HCT116 (cell line): ENCODE measurements at regions not wholly inside any gene's neighbourhood (a gene's known extent, or its start where the extent isn't known, plus 50 kb on each side); places are given as distances from the start of the nearest gene placed in this dataset.

Experiments
- ATAC-seq: fragments of 200-7000 bp; cut with Tn5 transposase; 2 replicates; pipeline ENCODE4 v1.9.1; 2020; ENCODE audit warnings: mild to moderate bottlenecking, moderate library complexity
- BruUV-seq: library from RNA; stranded (reverse); fragments of 400-500 nt; replicated peaks from 2 replicates; lab custom pipeline; 2021; lab: Mats Ljungman, UMichigan
- CTCF ChIA-PET: fragments of 300-600 bp; sonication (Branson Sonifier 250); formaldehyde crosslinking; loops from one replicate; lab custom pipeline; 2021; ENCODE audit warnings: antibody characterized with exemption; lab: Charles Lee
- POLR2A ChIA-PET: fragments of 300-600, 350-600 bp; sonication (Branson Sonifier 250); formaldehyde crosslinking; loops from one replicate; lab custom pipeline; 2021; ENCODE audit warnings: antibody characterized with exemption; lab: Charles Lee
- RAD21 ChIA-PET, 2 experiments: fragments of 300-600 bp; sonication (Branson Sonifier 250); formaldehyde crosslinking; loops; one replicate each; lab custom pipeline; 2023; ENCODE audit warnings: low total read pairs in 2 of 2; ENCODE audit not compliant: uncharacterized antibody in 2 of 2, unreplicated experiment in 2 of 2, low non-redundant PET in 1 of 2; lab: Charles Lee
- DNase-seq: peaks from one replicate; pipeline ENCODE4 v3.0.0-alpha.2; 2010; ENCODE audit warnings: low read depth, low spot score
- H2AFZ ChIP-seq: fragments of 200-600 bp; shearing (Covaris generic), sonication (generic); 2 replicates; pipeline ENCODE4 v1.6.1; 2017; ENCODE audit warnings: low read depth, mixed run types, mixed read lengths, antibody characterized with exemption, low read length; ENCODE audit not compliant: poor library complexity, severe bottlenecking
- H3K27ac ChIP-seq: 2 replicates; pipeline ENCODE4 v1.5.1; 2012; ENCODE audit warnings: low read depth, low read length
- H3K27me3 ChIP-seq: fragments of 200-600 bp; sonication (generic); 2 replicates; pipeline ENCODE4 v1.6.1; 2016; ENCODE audit warnings: mixed run types, low read length, mixed read lengths; ENCODE audit not compliant: insufficient read depth
- H3K36me3 ChIP-seq, 2 experiments: fragments of 200-500 bp in 1 of 2; fragments of 200-600 bp in 1 of 2; sonication (Bioruptor generic) in 1 of 2; sonication (generic) in 1 of 2; 2 replicates each; pipeline versions ENCODE4 v1.5.1 to v1.6.1; 2014 to 2016; ENCODE audit warnings: low read length in 2 of 2, inconsistent platforms in 1 of 2, mixed read lengths in 1 of 2, mixed run types in 1 of 2; ENCODE audit not compliant: insufficient read depth in 2 of 2, control insufficient read depth in 1 of 2
- H3K4me1 ChIP-seq, 2 experiments: fragments of 200-600 bp in 1 of 2; sonication (generic) in 1 of 2; 2 replicates each; pipeline versions ENCODE4 v1.5.1 to v1.6.1; 2012 to 2017; ENCODE audit warnings: low read length in 2 of 2, inconsistent platforms in 1 of 2, mild to moderate bottlenecking in 1 of 2, mixed read lengths in 1 of 2, mixed run types in 1 of 2, moderate library complexity in 1 of 2; ENCODE audit not compliant: insufficient read depth in 2 of 2, control insufficient read depth in 1 of 2
- H3K4me2 ChIP-seq: fragments of 200-600 bp; sonication (generic); 2 replicates; pipeline ENCODE4 v1.6.1; 2017; ENCODE audit warnings: mixed run types, low read length, mixed read lengths
- H3K4me3 ChIP-seq, 2 experiments: fragments of 200-600 bp in 1 of 2; sonication (generic) in 1 of 2; replicated peaks in 1 of 2; 2 replicates each; pipeline ENCODE4 v1.5.1; 2011 to 2016; ENCODE audit warnings: low read length in 2 of 2, control low read depth in 1 of 2, low read depth in 1 of 2, mild to moderate bottlenecking in 1 of 2, mixed read lengths in 1 of 2, mixed run types in 1 of 2
- H3K79me2 ChIP-seq: fragments of 200-600 bp; sonication (generic); 2 replicates; pipeline ENCODE4 v1.6.1; 2017; ENCODE audit warnings: mild to moderate bottlenecking, mixed run types, low read length, moderate library complexity, mixed read lengths; ENCODE audit not compliant: insufficient read depth
- H3K9ac ChIP-seq: fragments of 200-600 bp; sonication (generic); 2 replicates; pipeline ENCODE4 v1.6.1; 2016; ENCODE audit warnings: low read length, mixed read lengths
- H3K9me2 ChIP-seq: fragments of 200-600 bp; sonication (generic), shearing (Covaris generic); 2 replicates; pipeline ENCODE4 v1.6.1; 2017; ENCODE audit warnings: mixed run types, mild to moderate bottlenecking, moderate library complexity; ENCODE audit not compliant: insufficient read depth
- H3K9me3 ChIP-seq, 2 experiments: fragments of 200-500 bp in 1 of 2; fragments of 200-600 bp in 1 of 2; sonication (Bioruptor generic) in 1 of 2; sonication (generic) in 1 of 2; 2 replicates each; pipeline ENCODE4 v1.6.1; 2014 to 2017; ENCODE audit warnings: low read length in 2 of 2, mixed read lengths in 2 of 2, inconsistent platforms in 1 of 2, low read depth in 1 of 2, mild to moderate bottlenecking in 1 of 2, mixed run types in 1 of 2, moderate library complexity in 1 of 2; ENCODE audit not compliant: control insufficient read depth in 1 of 2, insufficient read depth in 1 of 2
- H4K20me1 ChIP-seq: fragments of 200-600 bp; sonication (generic), shearing (Covaris generic); 2 replicates; pipeline ENCODE4 v1.6.1; 2017; ENCODE audit warnings: mixed run types, mild to moderate bottlenecking, moderate library complexity; ENCODE audit not compliant: insufficient read depth
- CBX3 ChIP-seq: IDR thresholded peaks from 2 replicates; pipeline ENCODE4 v1.6.1; 2012; ENCODE audit warnings: low read depth
- EGR1 ChIP-seq: IDR thresholded peaks from 2 replicates; pipeline ENCODE4 v1.6.1; 2012; ENCODE audit warnings: low read depth
- ELF1 ChIP-seq: IDR thresholded peaks from 2 replicates; pipeline ENCODE4 v1.6.1; 2012; ENCODE audit warnings: low read depth, borderline replicate concordance
- EZH2 ChIP-seq: fragments of 200-600 bp; sonication (generic); IDR thresholded peaks from 2 replicates; pipeline ENCODE4 v1.6.1; 2017; ENCODE audit warnings: antibody characterized with exemption, mixed run types
- EZH2phosphoT487 ChIP-seq: fragments of 200-600 bp; IDR thresholded peaks from 2 replicates; pipeline ENCODE4 v1.6.1; 2018; ENCODE audit warnings: antibody characterized with exemption, borderline replicate concordance
- JUND ChIP-seq: IDR thresholded peaks from 2 replicates; pipeline ENCODE4 v1.6.1; 2012
- POLR2A ChIP-seq: IDR thresholded peaks from 2 replicates; pipeline ENCODE4 v1.7.0; 2011; ENCODE audit warnings: borderline replicate concordance; ENCODE audit not compliant: insufficient read depth, insufficient read length; ENCODE audit errors: extremely low read depth
- POLR2AphosphoS5 ChIP-seq: IDR thresholded peaks from 2 replicates; pipeline ENCODE4 v1.6.1; 2011; ENCODE audit warnings: mild to moderate bottlenecking, low read depth, low read length, moderate library complexity
- RAD21 ChIP-seq: IDR thresholded peaks from 2 replicates; pipeline ENCODE4 v1.6.1; 2012; ENCODE audit warnings: low read depth, mild to moderate bottlenecking
- SIN3A ChIP-seq: IDR thresholded peaks from 2 replicates; pipeline ENCODE4 v1.6.1; 2012; ENCODE audit warnings: low read depth
- SP1 ChIP-seq: IDR thresholded peaks from 2 replicates; pipeline ENCODE4 v1.6.1; 2012; ENCODE audit warnings: low read depth
- TCF7L2 ChIP-seq: IDR thresholded peaks from 2 replicates; pipeline ENCODE4 v1.7.0; 2011; ENCODE audit warnings: borderline replicate concordance, inconsistent platforms; ENCODE audit not compliant: insufficient read depth, insufficient read length; ENCODE audit errors: extremely low read depth
- YY1 ChIP-seq: IDR thresholded peaks from 2 replicates; pipeline ENCODE4 v1.6.1; 2011; ENCODE audit warnings: low read length, low read depth, moderate library complexity, mild to moderate bottlenecking; ENCODE audit not compliant: insufficient replicate concordance; ENCODE audit errors: extremely low read depth
- ZFX ChIP-seq: fragments of 450-650 bp; IDR thresholded peaks from 2 replicates; pipeline ENCODE4 v1.6.1; 2017
- ZNF274 ChIP-seq: fragments of 200-500 bp; sonication (Bioruptor generic); IDR thresholded peaks from 2 replicates; pipeline ENCODE4 v1.6.1; 2014; ENCODE audit warnings: mild to moderate bottlenecking, low read depth, low read length, inconsistent platforms
- intact Hi-C: fragments of 100-400 bp; cut with micrococcal nuclease; formaldehyde crosslinking; loops from 2 replicates; pipeline ENCODE4 v1.10.0; 2022
- TF ChIP-seq, protein P1 (sequence below): IDR thresholded peaks from 2 replicates; pipeline ENCODE4 v1.6.1; 2012
- TF ChIP-seq, protein P2 (sequence below): IDR thresholded peaks from 2 replicates; pipeline ENCODE4 v1.6.1; 2012
- TF ChIP-seq, protein P3 (sequence below): IDR thresholded peaks from 2 replicates; pipeline ENCODE4 v1.6.1; 2012; ENCODE audit warnings: low read depth
- TF ChIP-seq, protein P4 (sequence below), 3 experiments: fragments of 200-600 bp in 1 of 3; sonication (generic) in 1 of 3; IDR thresholded peaks in 2 of 3; conservative IDR thresholded peaks in 1 of 3; 2 replicates each; pipeline ENCODE4 v1.5.1; 2012 to 2017; ENCODE audit warnings: low read depth in 2 of 3, low read length in 2 of 3, antibody characterized with exemption in 1 of 3, borderline replicate concordance in 1 of 3, control low read depth in 1 of 3, mild to moderate bottlenecking in 1 of 3, mixed read lengths in 1 of 3, mixed run types in 1 of 3, moderate library complexity in 1 of 3; ENCODE audit not compliant: insufficient read depth in 1 of 3

DNA sequence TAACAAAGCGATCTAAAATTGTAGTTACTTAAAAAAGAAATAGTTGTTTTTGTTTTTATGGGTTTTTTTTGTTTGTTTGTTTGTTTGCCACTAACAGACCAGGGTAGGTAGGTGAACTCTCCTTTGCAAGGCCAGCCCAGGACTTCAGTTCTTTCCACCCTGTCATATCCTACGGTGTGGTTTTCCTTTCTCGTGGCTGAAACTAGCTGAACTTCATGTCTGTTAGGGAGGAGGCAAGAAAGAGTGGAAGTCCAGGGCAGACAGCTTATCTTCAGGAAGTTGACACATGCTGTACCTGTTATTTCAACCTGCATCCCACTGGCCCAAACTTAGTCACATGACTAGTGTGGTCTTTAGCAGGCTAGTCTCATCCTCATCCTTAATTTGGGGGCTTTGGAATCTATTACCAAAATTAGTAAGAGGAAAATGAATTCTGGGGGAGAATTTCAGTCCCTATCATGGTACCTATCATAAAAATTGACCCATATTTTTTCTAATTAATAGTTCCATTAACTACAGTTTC is 62.9 kb upstream of the LRRC7 start:
- no peak for DNase-seq
- H3K27ac ChIP-seq = no peak overlapping the region
- intact Hi-C loops = no loop called here
- H3K9ac ChIP-seq = no peak overlapping the region
- TF ChIP-seq RAD21 (no peak), JUND (no peak), SP1 (no peak), POLR2A (no peak), YY1 (no peak), CBX3 (no peak), EGR1 (no peak), ELF1 (no peak), EZH2phosphoT487 (no peak), EZH2 (no peak), SIN3A (no peak), POLR2AphosphoS5 (no peak), TCF7L2 (no peak), ZFX (no peak), ZNF274 (no peak)
- TF ChIP-seq, protein P1, sequence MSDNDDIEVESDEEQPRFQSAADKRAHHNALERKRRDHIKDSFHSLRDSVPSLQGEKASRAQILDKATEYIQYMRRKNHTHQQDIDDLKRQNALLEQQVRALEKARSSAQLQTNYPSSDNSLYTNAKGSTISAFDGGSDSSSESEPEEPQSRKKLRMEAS = no peak
- TF ChIP-seq, protein P2, sequence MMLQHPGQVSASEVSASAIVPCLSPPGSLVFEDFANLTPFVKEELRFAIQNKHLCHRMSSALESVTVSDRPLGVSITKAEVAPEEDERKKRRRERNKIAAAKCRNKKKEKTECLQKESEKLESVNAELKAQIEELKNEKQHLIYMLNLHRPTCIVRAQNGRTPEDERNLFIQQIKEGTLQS = no peak
- TF ChIP-seq, protein P3, sequence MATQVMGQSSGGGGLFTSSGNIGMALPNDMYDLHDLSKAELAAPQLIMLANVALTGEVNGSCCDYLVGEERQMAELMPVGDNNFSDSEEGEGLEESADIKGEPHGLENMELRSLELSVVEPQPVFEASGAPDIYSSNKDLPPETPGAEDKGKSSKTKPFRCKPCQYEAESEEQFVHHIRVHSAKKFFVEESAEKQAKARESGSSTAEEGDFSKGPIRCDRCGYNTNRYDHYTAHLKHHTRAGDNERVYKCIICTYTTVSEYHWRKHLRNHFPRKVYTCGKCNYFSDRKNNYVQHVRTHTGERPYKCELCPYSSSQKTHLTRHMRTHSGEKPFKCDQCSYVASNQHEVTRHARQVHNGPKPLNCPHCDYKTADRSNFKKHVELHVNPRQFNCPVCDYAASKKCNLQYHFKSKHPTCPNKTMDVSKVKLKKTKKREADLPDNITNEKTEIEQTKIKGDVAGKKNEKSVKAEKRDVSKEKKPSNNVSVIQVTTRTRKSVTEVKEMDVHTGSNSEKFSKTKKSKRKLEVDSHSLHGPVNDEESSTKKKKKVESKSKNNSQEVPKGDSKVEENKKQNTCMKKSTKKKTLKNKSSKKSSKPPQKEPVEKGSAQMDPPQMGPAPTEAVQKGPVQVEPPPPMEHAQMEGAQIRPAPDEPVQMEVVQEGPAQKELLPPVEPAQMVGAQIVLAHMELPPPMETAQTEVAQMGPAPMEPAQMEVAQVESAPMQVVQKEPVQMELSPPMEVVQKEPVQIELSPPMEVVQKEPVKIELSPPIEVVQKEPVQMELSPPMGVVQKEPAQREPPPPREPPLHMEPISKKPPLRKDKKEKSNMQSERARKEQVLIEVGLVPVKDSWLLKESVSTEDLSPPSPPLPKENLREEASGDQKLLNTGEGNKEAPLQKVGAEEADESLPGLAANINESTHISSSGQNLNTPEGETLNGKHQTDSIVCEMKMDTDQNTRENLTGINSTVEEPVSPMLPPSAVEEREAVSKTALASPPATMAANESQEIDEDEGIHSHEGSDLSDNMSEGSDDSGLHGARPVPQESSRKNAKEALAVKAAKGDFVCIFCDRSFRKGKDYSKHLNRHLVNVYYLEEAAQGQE = no peak
- TF ChIP-seq, protein P4, sequence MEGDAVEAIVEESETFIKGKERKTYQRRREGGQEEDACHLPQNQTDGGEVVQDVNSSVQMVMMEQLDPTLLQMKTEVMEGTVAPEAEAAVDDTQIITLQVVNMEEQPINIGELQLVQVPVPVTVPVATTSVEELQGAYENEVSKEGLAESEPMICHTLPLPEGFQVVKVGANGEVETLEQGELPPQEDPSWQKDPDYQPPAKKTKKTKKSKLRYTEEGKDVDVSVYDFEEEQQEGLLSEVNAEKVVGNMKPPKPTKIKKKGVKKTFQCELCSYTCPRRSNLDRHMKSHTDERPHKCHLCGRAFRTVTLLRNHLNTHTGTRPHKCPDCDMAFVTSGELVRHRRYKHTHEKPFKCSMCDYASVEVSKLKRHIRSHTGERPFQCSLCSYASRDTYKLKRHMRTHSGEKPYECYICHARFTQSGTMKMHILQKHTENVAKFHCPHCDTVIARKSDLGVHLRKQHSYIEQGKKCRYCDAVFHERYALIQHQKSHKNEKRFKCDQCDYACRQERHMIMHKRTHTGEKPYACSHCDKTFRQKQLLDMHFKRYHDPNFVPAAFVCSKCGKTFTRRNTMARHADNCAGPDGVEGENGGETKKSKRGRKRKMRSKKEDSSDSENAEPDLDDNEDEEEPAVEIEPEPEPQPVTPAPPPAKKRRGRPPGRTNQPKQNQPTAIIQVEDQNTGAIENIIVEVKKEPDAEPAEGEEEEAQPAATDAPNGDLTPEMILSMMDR (IDR thresholded peaks at IDR 0.05 in 2 of 3, conservative IDR thresholded peaks at IDR 0.05 in 1 of 3; ENCODE audit: borderline replicate concordance in 1 of 3, insufficient read depth in 1 of 3, low read depth in 2 of 3, low read length in 2 of 3) = no peak
- H3K27me3 ChIP-seq = peaks cover 15% of the 10 kb centered on the region; the same call in 1 of the 2 replicates
- no TSS peak for BruUV-seq
- H3K4me3 ChIP-seq = no peak overlapping the region
- H3K36me3 ChIP-seq = no peaks in the 10 kb centered on the region
- no peaks in the 10 kb centered on the region for H3K9me2 ChIP-seq
- ChIA-PET CTCF (no interaction called here), RAD21 (no interaction called here), POLR2A (no interaction called here)
- no peaks in the 10 kb centered on the region for H3K79me2 ChIP-seq
- no peak for ATAC-seq
- no peaks in the 10 kb centered on the region for H3K4me1 ChIP-seq
- H3K4me2 ChIP-seq = no peak overlapping the region
- H4K20me1 ChIP-seq = no peaks in the 10 kb centered on the region
- no peaks in the 10 kb centered on the region for H3K9me3 ChIP-seq
- no peak overlapping the region for H2AFZ ChIP-seq
